ENCODE measurements at regions not wholly inside any gene's neighbourhood (a gene's known extent, or its start where the extent isn't known, plus 50 kb on each side); places are given as distances from the start of the nearest gene placed in this dataset.

- 20 to 68% (median 53%) methylated on average over 1 to 7 of the region's 8 CpGs; no CpG with 5 or more reads in 2 of the 10 experiments for WGBS, 10 experiments
- in situ Hi-C loops (cut with MboI; ENCODE audit: low pct_unique_long_range_greater_than_20kb in 2 of 9, low sequenced_read_pairs in 9 of 9, unreplicated experiment in 9 of 9): loop anchor here in 2 of 9 experiments (25.0 kb wide), 1 partner anchor 719 kb away; no protein-coding TSS in a partner anchor
- ATAC-seq (replicated peaks in 6 of 8): peak in 1 of 8 experiments; percentile 31
- Histone ChIP-seq H3K4me1 (replicated peaks in 1 of 2) (peaks cover 13 to 14% of the 10 kb centered on the region in 2 donors), H3K27ac (no peak overlapping the region), H3K4me3 (no peak overlapping the region)
Measured at GRCh38 chr1:175881246-175881976, 138.0 kb upstream of the TNR start.

GRCh38 chr1:175878775-175879174 is 135.4 kb upstream of the TNR start:
- no peak for ATAC-seq (replicated peaks in 6 of 8)
- WGBS, 10 experiments: 62 to 100% (median 73%) methylated on average over 1 to 7 of the region's 8 CpGs; no CpG with 5 or more reads in 2 of the 10 experiments
- H3K4me3 ChIP-seq: no peak overlapping the region
- in situ Hi-C loops (cut with MboI; ENCODE audit: low pct_unique_long_range_greater_than_20kb in 2 of 9, low sequenced_read_pairs in 9 of 9, unreplicated experiment in 9 of 9): loop anchor here in 2 of 9 experiments (25.0 kb wide), 1 partner anchor 716 kb away; no protein-coding TSS in a partner anchor
- no peak overlapping the region for H3K27ac ChIP-seq
- H3K4me1 ChIP-seq (replicated peaks in 1 of 2): peaks cover 0 to 4% of the 10 kb centered on the region in 2 donors

GRCh38 chr1:175877939-175878737 is 134.7 kb upstream of the TNR start:
- WGBS, 10 experiments: 36 to 100% (median 87%) methylated on average over 1 to 14 of the region's 20 CpGs; no CpG with 5 or more reads in 2 of the 10 experiments
- peak in 3 of 8 experiments; percentile 38 to 93 (median 54) for ATAC-seq (replicated peaks in 6 of 8)
- Histone ChIP-seq H3K4me3 (no peak overlapping the region), H3K27ac (no peak overlapping the region), H3K4me1 (replicated peaks in 1 of 2) (peaks cover 5% of the 10 kb centered on the region in 2 donors)
- in situ Hi-C loops (cut with MboI; ENCODE audit: low pct_unique_long_range_greater_than_20kb in 2 of 9, low sequenced_read_pairs in 9 of 9, unreplicated experiment in 9 of 9): loop anchor here in 2 of 9 experiments (25.0 kb wide), 1 partner anchor 716 kb away; no protein-coding TSS in a partner anchor

- no peak for ATAC-seq (replicated peaks in 6 of 8)
- Histone ChIP-seq H3K4me3 (no peak overlapping the region), H3K27ac (no peak overlapping the region), H3K4me1 (replicated peaks in 1 of 2) (peaks cover 3 to 6% of the 10 kb centered on the region in 2 donors)
- in situ Hi-C loops (cut with MboI; ENCODE audit: low pct_unique_long_range_greater_than_20kb in 2 of 9, low sequenced_read_pairs in 9 of 9, unreplicated experiment in 9 of 9): loop anchor here in 2 of 9 experiments (25.0 kb wide), 1 partner anchor 713 kb away; no protein-coding TSS in a partner anchor
- 21 to 100% (median 90%) methylated on average over 1 to 3 of the region's 6 CpGs; no CpG with 5 or more reads in 4 of the 10 experiments for WGBS, 10 experiments
Measured at GRCh38 chr1:175875556-175875955, 132.2 kb upstream of the TNR start.

- Histone ChIP-seq H3K4me3 (no peak overlapping the region), H3K4me1 (replicated peaks in 1 of 2) (peaks cover 3 to 6% of the 10 kb centered on the region in 2 donors), H3K27ac (no peak overlapping the region)
- WGBS, 10 experiments: 0 to 100% (median 78%) methylated on average over 1 to 2 of the region's 2 CpGs; no CpG with 5 or more reads in 3 of the 10 experiments
- in situ Hi-C loops (cut with MboI; ENCODE audit: low pct_unique_long_range_greater_than_20kb in 2 of 9, low sequenced_read_pairs in 9 of 9, unreplicated experiment in 9 of 9): no loop called here
- ATAC-seq (replicated peaks in 6 of 8): no peak
Measured at GRCh38 chr1:175874081-175874480, 130.7 kb upstream of the TNR start.

- Histone ChIP-seq H3K4me3 (no peak overlapping the region), H3K4me1 (replicated peaks in 1 of 2) (peaks cover 3 to 6% of the 10 kb centered on the region in 2 donors), H3K27ac (no peak overlapping the region)
- WGBS, 10 experiments: 11 to 92% (median 78%) methylated on average over 1 to 6 of the region's 6 CpGs
- ATAC-seq (replicated peaks in 6 of 8): peak in 4 of 8 experiments; percentile 27 to 70 (median 36)
- in situ Hi-C loops (cut with MboI; ENCODE audit: low pct_unique_long_range_greater_than_20kb in 2 of 9, low sequenced_read_pairs in 9 of 9, unreplicated experiment in 9 of 9): no loop called here
Measured at GRCh38 chr1:175873290-175873935, 130.0 kb upstream of the TNR start.

- in situ Hi-C loops (cut with MboI; ENCODE audit: low pct_unique_long_range_greater_than_20kb in 2 of 9, low sequenced_read_pairs in 9 of 9, unreplicated experiment in 9 of 9): no loop called here
- WGBS, 10 experiments: 86 to 100% (median 100%) methylated on average over 1 to 3 of the region's 4 CpGs; no CpG with 5 or more reads in 7 of the 10 experiments
- no peak for ATAC-seq (replicated peaks in 6 of 8)
Measured at GRCh38 chr1:175872588-175872987, 129.2 kb upstream of the TNR start.

GRCh38 chr1:175871647-175872046 is 128.3 kb upstream of the TNR start:
- no peak overlapping the region for H3K4me3 ChIP-seq
- ATAC-seq (replicated peaks in 6 of 8): no peak
- whole genome bisulfite sequencing, 10 experiments: 72 to 100% (median 83%) methylated on average over 2 to 4 of the region's 4 CpGs; no CpG with 5 or more reads in 4 of the 10 experiments
- no peak overlapping the region for H3K27ac ChIP-seq
- H3K4me1 ChIP-seq (replicated peaks in 1 of 2): peaks cover 6% of the 10 kb centered on the region in 2 donors
- in situ Hi-C loops (cut with MboI; ENCODE audit: low pct_unique_long_range_greater_than_20kb in 2 of 9, low sequenced_read_pairs in 9 of 9, unreplicated experiment in 9 of 9): no loop called here

More at GRCh38 chr1:175872588-175872987, 129.2 kb upstream of the TNR start:
- Histone ChIP-seq H3K4me1 (replicated peaks in 1 of 2) (peaks cover 3 to 6% of the 10 kb centered on the region in 2 donors), H3K4me3 (no peak overlapping the region), H3K27ac (no peak overlapping the region)

GRCh38 chr1:175870217-175870616 is 126.8 kb upstream of the TNR start:
- Histone ChIP-seq H3K27ac (no peak overlapping the region), H3K4me3 (no peak overlapping the region), H3K4me1 (replicated peaks in 1 of 2) (peaks cover 16 to 19% of the 10 kb centered on the region in 2 donors)
- no peak for ATAC-seq (replicated peaks in 6 of 8)
- WGBS, 10 experiments: 0 to 94% (median 62%) methylated on average over 1 to 3 of the region's 3 CpGs; no CpG with 5 or more reads in 2 of the 10 experiments
- in situ Hi-C loops (cut with MboI; ENCODE audit: low pct_unique_long_range_greater_than_20kb in 2 of 9, low sequenced_read_pairs in 9 of 9, unreplicated experiment in 9 of 9): no loop called here

GRCh38 chr1:175866776-175867175 is 123.4 kb upstream of the TNR start:
- 20 to 100% (median 62%) methylated on average over 1 to 2 of the region's 2 CpGs; no CpG with 5 or more reads in 3 of the 10 experiments for WGBS, 10 experiments
- no peak for ATAC-seq (replicated peaks in 6 of 8)
- no peak overlapping the region for H3K4me3 ChIP-seq
- peaks cover 26 to 35% of the 10 kb centered on the region in 2 donors for H3K4me1 ChIP-seq (replicated peaks in 1 of 2)
- H3K27ac ChIP-seq: no peak overlapping the region
- in situ Hi-C loops (cut with MboI; ENCODE audit: low pct_unique_long_range_greater_than_20kb in 2 of 9, low sequenced_read_pairs in 9 of 9, unreplicated experiment in 9 of 9): no loop called here

GRCh38 chr1:175865041-175865766 is 121.8 kb upstream of the TNR start:
- WGBS, 10 experiments: 5 to 92% (median 34%) methylated on average over 2 to 6 of the region's 6 CpGs
- Histone ChIP-seq H3K4me3 (no peak overlapping the region), H3K27ac (peak overlapping the region in 1 of 2 donors; percentile 4), H3K4me1 (replicated peaks in 1 of 2) (peaks cover 26 to 35% of the 10 kb centered on the region in 2 donors)
- ATAC-seq (replicated peaks in 6 of 8): peak; percentile 85 to 95 (median 87)
- in situ Hi-C loops (cut with MboI; ENCODE audit: low pct_unique_long_range_greater_than_20kb in 2 of 9, low sequenced_read_pairs in 9 of 9, unreplicated experiment in 9 of 9): no loop called here

- H3K27ac ChIP-seq: no peak overlapping the region
Measured at GRCh38 chr1:175864625-175865024, 121.2 kb upstream of the TNR start.

More at GRCh38 chr1:175864625-175865024, 121.2 kb upstream of the TNR start:
- peak in 5 of 8 experiments; percentile 1 to 4 (median 3) for ATAC-seq (replicated peaks in 6 of 8)
- H3K4me1 ChIP-seq (replicated peaks in 1 of 2): peaks cover 26 to 35% of the 10 kb centered on the region in 2 donors
- H3K4me3 ChIP-seq: no peak overlapping the region
- in situ Hi-C loops (cut with MboI; ENCODE audit: low pct_unique_long_range_greater_than_20kb in 2 of 9, low sequenced_read_pairs in 9 of 9, unreplicated experiment in 9 of 9): no loop called here
- 0 to 81% (median 40%) methylated on average over 1 to 3 of the region's 3 CpGs; no CpG with 5 or more reads in 3 of the 10 experiments for WGBS, 10 experiments
